ENCODE measurements at regions not wholly inside any gene's neighbourhood (a gene's known extent, or its start where the extent isn't known, plus 50 kb on each side); places are given as distances from the start of the nearest gene placed in this dataset.

DNA sequence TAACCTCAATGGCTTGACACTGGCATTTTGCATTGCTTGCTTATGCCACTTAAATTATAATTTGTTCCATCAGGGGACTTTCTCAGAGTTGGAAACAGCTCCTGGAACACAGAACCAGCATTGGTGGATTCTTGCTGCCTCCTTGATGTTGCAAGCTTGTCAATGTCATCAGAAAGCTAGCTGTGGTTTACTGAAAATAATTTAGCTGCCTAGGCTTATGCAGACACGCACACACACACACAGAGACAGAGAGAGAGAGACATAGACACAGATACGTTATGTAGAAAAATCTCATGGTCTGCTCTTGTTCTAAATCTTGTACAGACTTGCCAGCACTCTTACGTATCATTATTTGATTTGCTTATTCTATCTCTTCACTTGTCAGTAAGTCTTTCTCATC lies 78.0 kb downstream of the HMHB1 start:
- no peak for TF ChIP-seq TAF1 (IDR thresholded peaks at IDR 0.05; ENCODE audit: low read depth)
- no peak for TF ChIP-seq CEBPB (IDR thresholded peaks at IDR 0.05)
- no peak for TF ChIP-seq TEAD4 (IDR thresholded peaks at IDR 0.05)
- TF ChIP-seq EGR1 (IDR thresholded peaks at IDR 0.05): no peak
- TF ChIP-seq, protein P1, sequence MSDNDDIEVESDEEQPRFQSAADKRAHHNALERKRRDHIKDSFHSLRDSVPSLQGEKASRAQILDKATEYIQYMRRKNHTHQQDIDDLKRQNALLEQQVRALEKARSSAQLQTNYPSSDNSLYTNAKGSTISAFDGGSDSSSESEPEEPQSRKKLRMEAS (IDR thresholded peaks at IDR 0.05): no peak
- no peak for TF ChIP-seq TCF12 (IDR thresholded peaks at IDR 0.05; ENCODE audit: low read depth)
- no peak for TF ChIP-seq FOXM1 (IDR thresholded peaks at IDR 0.05; ENCODE audit: borderline replicate concordance, low read depth)
- TF ChIP-seq YY1 (IDR thresholded peaks at IDR 0.05; ENCODE audit: low read depth): no peak
- TF ChIP-seq USF1 (IDR thresholded peaks at IDR 0.05): no peak
- no peak for TF ChIP-seq CREB1 (IDR thresholded peaks at IDR 0.05; ENCODE audit: low read depth)
- TF ChIP-seq ZBTB7A (IDR thresholded peaks at IDR 0.05; ENCODE audit: low read depth): no peak
- TF ChIP-seq NFIC (IDR thresholded peaks at IDR 0.05): no peak

GRCh38 chr5:143890487-143890886 lies 78.5 kb downstream of the HMHB1 start:
- TF ChIP-seq TAF1 (IDR thresholded peaks at IDR 0.05; ENCODE audit: low read depth): no peak
- TF ChIP-seq EGR1 (IDR thresholded peaks at IDR 0.05): no peak
- TF ChIP-seq ZBTB7A (IDR thresholded peaks at IDR 0.05; ENCODE audit: low read depth): no peak
- TF ChIP-seq, protein P2, sequence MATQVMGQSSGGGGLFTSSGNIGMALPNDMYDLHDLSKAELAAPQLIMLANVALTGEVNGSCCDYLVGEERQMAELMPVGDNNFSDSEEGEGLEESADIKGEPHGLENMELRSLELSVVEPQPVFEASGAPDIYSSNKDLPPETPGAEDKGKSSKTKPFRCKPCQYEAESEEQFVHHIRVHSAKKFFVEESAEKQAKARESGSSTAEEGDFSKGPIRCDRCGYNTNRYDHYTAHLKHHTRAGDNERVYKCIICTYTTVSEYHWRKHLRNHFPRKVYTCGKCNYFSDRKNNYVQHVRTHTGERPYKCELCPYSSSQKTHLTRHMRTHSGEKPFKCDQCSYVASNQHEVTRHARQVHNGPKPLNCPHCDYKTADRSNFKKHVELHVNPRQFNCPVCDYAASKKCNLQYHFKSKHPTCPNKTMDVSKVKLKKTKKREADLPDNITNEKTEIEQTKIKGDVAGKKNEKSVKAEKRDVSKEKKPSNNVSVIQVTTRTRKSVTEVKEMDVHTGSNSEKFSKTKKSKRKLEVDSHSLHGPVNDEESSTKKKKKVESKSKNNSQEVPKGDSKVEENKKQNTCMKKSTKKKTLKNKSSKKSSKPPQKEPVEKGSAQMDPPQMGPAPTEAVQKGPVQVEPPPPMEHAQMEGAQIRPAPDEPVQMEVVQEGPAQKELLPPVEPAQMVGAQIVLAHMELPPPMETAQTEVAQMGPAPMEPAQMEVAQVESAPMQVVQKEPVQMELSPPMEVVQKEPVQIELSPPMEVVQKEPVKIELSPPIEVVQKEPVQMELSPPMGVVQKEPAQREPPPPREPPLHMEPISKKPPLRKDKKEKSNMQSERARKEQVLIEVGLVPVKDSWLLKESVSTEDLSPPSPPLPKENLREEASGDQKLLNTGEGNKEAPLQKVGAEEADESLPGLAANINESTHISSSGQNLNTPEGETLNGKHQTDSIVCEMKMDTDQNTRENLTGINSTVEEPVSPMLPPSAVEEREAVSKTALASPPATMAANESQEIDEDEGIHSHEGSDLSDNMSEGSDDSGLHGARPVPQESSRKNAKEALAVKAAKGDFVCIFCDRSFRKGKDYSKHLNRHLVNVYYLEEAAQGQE (IDR thresholded peaks at IDR 0.05; ENCODE audit: low read depth): no peak
- no peak for TF ChIP-seq TEAD4 (IDR thresholded peaks at IDR 0.05)
- no peak for TF ChIP-seq CEBPB (IDR thresholded peaks at IDR 0.05)
- TF ChIP-seq, protein P1 (IDR thresholded peaks at IDR 0.05): no peak
- TF ChIP-seq USF1 (IDR thresholded peaks at IDR 0.05): no peak
- TF ChIP-seq CREB1 (IDR thresholded peaks at IDR 0.05; ENCODE audit: low read depth): no peak
- no peak for TF ChIP-seq YY1 (IDR thresholded peaks at IDR 0.05; ENCODE audit: low read depth)
- no peak for TF ChIP-seq TCF12 (IDR thresholded peaks at IDR 0.05; ENCODE audit: low read depth)
- TF ChIP-seq EP300 (IDR thresholded peaks at IDR 0.05; ENCODE audit: borderline replicate concordance): no peak
- no peak for TF ChIP-seq FOXM1 (IDR thresholded peaks at IDR 0.05; ENCODE audit: borderline replicate concordance, low read depth)
- TF ChIP-seq RAD21 (IDR thresholded peaks at IDR 0.05; ENCODE audit: low read depth): no peak

DNA sequence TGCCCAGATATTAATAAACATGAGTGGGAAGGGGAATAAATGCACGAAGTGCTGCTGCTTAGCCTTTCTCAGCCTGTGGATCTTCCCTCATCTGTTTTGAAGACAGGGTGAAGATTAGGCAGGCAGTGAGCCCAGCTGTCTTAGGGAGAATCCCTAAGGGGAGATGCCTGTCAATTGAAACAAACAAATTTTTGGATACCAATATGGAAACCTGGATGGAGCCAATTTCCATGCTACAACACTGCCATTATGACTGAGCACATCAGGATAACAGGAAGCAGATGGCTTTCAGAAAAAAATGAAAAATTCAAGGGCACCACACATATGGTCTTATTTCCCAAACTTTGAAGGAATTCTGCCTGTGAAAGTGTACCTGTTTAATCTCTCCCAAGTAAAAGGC lies 80.3 kb downstream of the HMHB1 start:
- TF ChIP-seq TAF1 (IDR thresholded peaks at IDR 0.05; ENCODE audit: low read depth) (no peak), USF1 (IDR thresholded peaks at IDR 0.05) (no peak), ZBTB7A (IDR thresholded peaks at IDR 0.05; ENCODE audit: low read depth) (no peak), EGR1 (IDR thresholded peaks at IDR 0.05) (no peak), EP300 (IDR thresholded peaks at IDR 0.05; ENCODE audit: borderline replicate concordance) (no peak), TCF12 (IDR thresholded peaks at IDR 0.05; ENCODE audit: low read depth) (no peak), RAD21 (IDR thresholded peaks at IDR 0.05; ENCODE audit: low read depth) (no peak), TEAD4 (IDR thresholded peaks at IDR 0.05) (no peak), CREB1 (IDR thresholded peaks at IDR 0.05; ENCODE audit: low read depth) (no peak), FOXM1 (IDR thresholded peaks at IDR 0.05; ENCODE audit: borderline replicate concordance, low read depth) (no peak), CEBPB (IDR thresholded peaks at IDR 0.05) (no peak), YY1 (IDR thresholded peaks at IDR 0.05; ENCODE audit: low read depth) (no peak), NFIC (IDR thresholded peaks at IDR 0.05) (no peak)
- TF ChIP-seq, protein P1 (IDR thresholded peaks at IDR 0.05): no peak
- TF ChIP-seq, protein P2 (IDR thresholded peaks at IDR 0.05; ENCODE audit: low read depth): no peak

GRCh38 chr5:143892908-143893307 lies 80.9 kb downstream of the HMHB1 start:
- no peak for TF ChIP-seq TAF1 (IDR thresholded peaks at IDR 0.05; ENCODE audit: low read depth)
- TF ChIP-seq USF1 (IDR thresholded peaks at IDR 0.05): no peak
- TF ChIP-seq, protein P1 (IDR thresholded peaks at IDR 0.05): no peak
- TF ChIP-seq ZBTB7A (IDR thresholded peaks at IDR 0.05; ENCODE audit: low read depth): no peak
- TF ChIP-seq EGR1 (IDR thresholded peaks at IDR 0.05): no peak
- no peak for TF ChIP-seq CREB1 (IDR thresholded peaks at IDR 0.05; ENCODE audit: low read depth)
- no peak for TF ChIP-seq EP300 (IDR thresholded peaks at IDR 0.05; ENCODE audit: borderline replicate concordance)
- TF ChIP-seq, protein P2 (IDR thresholded peaks at IDR 0.05; ENCODE audit: low read depth): no peak
- no peak for TF ChIP-seq YY1 (IDR thresholded peaks at IDR 0.05; ENCODE audit: low read depth)

All from Ishikawa (cell line).